SK-N-SH (cell line): ENCODE measurements at regions not wholly inside any gene's neighbourhood (a gene's known extent, or its start where the extent isn't known, plus 50 kb on each side); places are given as distances from the start of the nearest gene placed in this dataset.
"Not testable (repeated sequence)": the region's sequence is repeated elsewhere in the genome, so short reads cannot be mapped to it uniquely, and the experiment has no call there.

Source experiments
- CTCF ChIA-PET: fragments of 300-600, 350-600 bp; formaldehyde crosslinking; extraction: SDS; loops from one replicate; lab custom pipeline; 2021; lab: Yijun Ruan, JAX
- POLR2A ChIA-PET: fragments of 350-600 bp; sonication (Branson Sonifier 250); formaldehyde crosslinking; extraction: SDS; loops from one replicate; lab custom pipeline; 2020; ENCODE audit warnings: antibody characterized with exemption, inconsistent platforms; lab: Yijun Ruan, JAX
- DNase-seq: peaks from one replicate; pipeline ENCODE4 v3.0.0; 2012
- H2AFZ ChIP-seq: fragments of 200-600 bp; sonication (generic); 2 replicates; pipeline ENCODE4 v1.8.1; 2016; ENCODE audit warnings: antibody characterized with exemption, mild to moderate bottlenecking, low read depth
- H3F3A ChIP-seq: fragments of 200-600 bp; sonication (generic); replicated peaks from 2 replicates; pipeline ENCODE3; 2016; ENCODE audit warnings: antibody characterized with exemption, mild to moderate bottlenecking; ENCODE audit not compliant: insufficient read depth
- H3K27ac ChIP-seq, 2 experiments: fragments of 200-500 bp in 1 of 2; fragments of 200-600 bp in 1 of 2; sonication (Bioruptor generic) in 1 of 2; sonication (generic), shearing (Covaris generic) in 1 of 2; 2 replicates each; pipeline versions ENCODE4 v1.5.1 to v1.6.1; 2014 to 2016; ENCODE audit warnings: low read depth in 2 of 2, inconsistent platforms in 1 of 2, low read length in 1 of 2, mild to moderate bottlenecking in 1 of 2, mixed read lengths in 1 of 2
- H3K27me3 ChIP-seq: fragments of 200-600 bp; sonication (generic), shearing (Covaris generic); 2 replicates; pipeline ENCODE4 v1.6.1; 2016; ENCODE audit warnings: mixed run types; ENCODE audit not compliant: insufficient read depth
- H3K36me3 ChIP-seq, 2 experiments: fragments of 200-500 bp in 1 of 2; fragments of 200-600 bp in 1 of 2; sonication (Bioruptor generic) in 1 of 2; sonication (generic) in 1 of 2; replicated peaks in 1 of 2; 2 replicates each; pipeline versions ENCODE3 to v1.5.1; 2014 to 2016; ENCODE audit warnings: low read length in 1 of 2, mild to moderate bottlenecking in 1 of 2; ENCODE audit not compliant: insufficient read depth in 2 of 2, control insufficient read depth in 1 of 2
- H3K4me1 ChIP-seq, 2 experiments: fragments of 200-500 bp in 1 of 2; fragments of 200-600 bp in 1 of 2; sonication (Bioruptor generic) in 1 of 2; sonication (generic), shearing (Covaris generic) in 1 of 2; 2 replicates each; pipeline versions ENCODE4 v1.5.1 to v1.6.1; 2014 to 2016; ENCODE audit warnings: low read depth in 1 of 2, low read length in 1 of 2, mixed run types in 1 of 2; ENCODE audit not compliant: insufficient read depth in 2 of 2, control insufficient read depth in 1 of 2
- H3K4me2 ChIP-seq: fragments of 200-600 bp; sonication (generic), shearing (Covaris generic); 2 replicates; pipeline ENCODE4 v1.6.1; 2017; ENCODE audit warnings: mixed run types
- H3K4me3 ChIP-seq, 2 experiments: fragments of 200-500 bp in 1 of 2; fragments of 200-600 bp in 1 of 2; sonication (Bioruptor generic) in 1 of 2; sonication (generic), shearing (Covaris generic) in 1 of 2; 2 replicates each; pipeline versions ENCODE4 v1.5.1 to v1.8.1; 2014 to 2016; ENCODE audit warnings: low read depth in 2 of 2, inconsistent platforms in 1 of 2, low read length in 1 of 2, mild to moderate bottlenecking in 1 of 2, mixed read lengths in 1 of 2, moderate library complexity in 1 of 2
- H3K79me2 ChIP-seq: fragments of 200-600 bp; sonication (generic); 2 replicates; pipeline ENCODE4 v1.8.1; 2017; ENCODE audit warnings: mild to moderate bottlenecking; ENCODE audit not compliant: insufficient read depth
- H3K9ac ChIP-seq: fragments of 200-600 bp; sonication (generic); 2 replicates; pipeline ENCODE4 v1.6.1; 2017; ENCODE audit warnings: mixed run types
- H3K9me2 ChIP-seq: fragments of 200-600 bp; sonication (generic); 2 replicates; pipeline ENCODE4 v1.6.1; 2017; ENCODE audit warnings: mixed run types
- H3K9me3 ChIP-seq: fragments of 200-600 bp; sonication (generic); 2 replicates; pipeline ENCODE4 v1.6.1; 2017; ENCODE audit warnings: mixed run types, mild to moderate bottlenecking, moderate library complexity
- H4K20me1 ChIP-seq: fragments of 200-600 bp; sonication (generic); 2 replicates; pipeline ENCODE4 v1.6.1; 2017; ENCODE audit warnings: mild to moderate bottlenecking, mixed run types; ENCODE audit not compliant: insufficient read depth
- WGBS: methylation state at CpG from one replicate; pipeline ENCODE4 v1.1.6; 2017; ENCODE audit warnings: low lambda C conversion rate; 5-methylcytosine and 5-hydroxymethylcytosine counted together

GRCh38 chr5:34179453-34180190 is 136.6 kb upstream of the C1QTNF3 start:
- DNase-seq, H3K27ac ChIP-seq, CTCF ChIA-PET, H3K4me2 ChIP-seq, H3K36me3 ChIP-seq, H3F3A ChIP-seq, H3K4me1 ChIP-seq, H3K9me3 ChIP-seq, H3K4me3 ChIP-seq, H3K9me2 ChIP-seq, H2AFZ ChIP-seq, H4K20me1 ChIP-seq, H3K27me3 ChIP-seq, H3K79me2 ChIP-seq, POLR2A ChIA-PET, H3K9ac ChIP-seq: not testable (repeated sequence)
- whole genome bisulfite sequencing = 86% methylated on average over 10 of the region's 10 CpGs

- H3K9me3 ChIP-seq, H3K9me2 ChIP-seq, POLR2A ChIA-PET, CTCF ChIA-PET, H3K4me3 ChIP-seq, H3F3A ChIP-seq, H4K20me1 ChIP-seq, H3K36me3 ChIP-seq, H3K27ac ChIP-seq, H2AFZ ChIP-seq, H3K79me2 ChIP-seq, H3K4me1 ChIP-seq, H3K27me3 ChIP-seq, H3K9ac ChIP-seq, H3K4me2 ChIP-seq, DNase-seq: not testable (repeated sequence)
- 86% methylated on average over 10 of the region's 10 CpGs for WGBS
These were observed 137.2 kb upstream of the C1QTNF3 start for GRCh38 chr5:34180225-34180624.

GRCh38 chr5:34180940-34181614 is 138.1 kb upstream of the C1QTNF3 start:
- CTCF ChIA-PET, DNase-seq: not testable (repeated sequence)
- 90% methylated on average over 11 of the region's 14 CpGs for WGBS

GRCh38 chr5:34185005-34185404 is 142.0 kb upstream of the C1QTNF3 start:
- 86% methylated on average over 6 of the region's 6 CpGs for WGBS
- POLR2A ChIA-PET = not testable (repeated sequence)

More at GRCh38 chr5:34180940-34181614, 138.1 kb upstream of the C1QTNF3 start:
- H3K36me3 ChIP-seq, H3K4me3 ChIP-seq, H3K79me2 ChIP-seq, H3F3A ChIP-seq, H3K27ac ChIP-seq, H3K9me3 ChIP-seq, H3K9me2 ChIP-seq, H3K27me3 ChIP-seq, H3K4me1 ChIP-seq, H3K9ac ChIP-seq, H4K20me1 ChIP-seq, H3K4me2 ChIP-seq, POLR2A ChIA-PET, H2AFZ ChIP-seq: not testable (repeated sequence)

GRCh38 chr5:34185572-34185971 is 142.6 kb upstream of the C1QTNF3 start:
- H2AFZ ChIP-seq, H3K4me1 ChIP-seq, DNase-seq, H3F3A ChIP-seq, H3K9me2 ChIP-seq, H3K36me3 ChIP-seq, POLR2A ChIA-PET, H3K9ac ChIP-seq, CTCF ChIA-PET, H3K79me2 ChIP-seq, H3K27me3 ChIP-seq, H3K9me3 ChIP-seq, H4K20me1 ChIP-seq, H3K4me2 ChIP-seq, H3K4me3 ChIP-seq, H3K27ac ChIP-seq: not testable (repeated sequence)
- WGBS = 89% methylated on average over 2 of the region's 2 CpGs

More at GRCh38 chr5:34185005-34185404, 142.0 kb upstream of the C1QTNF3 start:
- H3K4me2 ChIP-seq, DNase-seq, H3K36me3 ChIP-seq, H2AFZ ChIP-seq, H3K79me2 ChIP-seq, H3K4me3 ChIP-seq, H3K4me1 ChIP-seq, H3K27me3 ChIP-seq, CTCF ChIA-PET, H3F3A ChIP-seq, H3K9ac ChIP-seq, H4K20me1 ChIP-seq, H3K9me2 ChIP-seq, H3K27ac ChIP-seq, H3K9me3 ChIP-seq: not testable (repeated sequence)

GRCh38 chr5:34186108-34186507 is 143.1 kb upstream of the C1QTNF3 start:
- 89% methylated on average over 2 of the region's 2 CpGs for WGBS
- H3K27me3 ChIP-seq, H3K36me3 ChIP-seq, H3F3A ChIP-seq, H2AFZ ChIP-seq, CTCF ChIA-PET, H3K4me2 ChIP-seq, H3K9ac ChIP-seq, H3K4me1 ChIP-seq, H3K9me3 ChIP-seq, POLR2A ChIA-PET, H3K4me3 ChIP-seq, H4K20me1 ChIP-seq, H3K79me2 ChIP-seq, H3K27ac ChIP-seq, DNase-seq, H3K9me2 ChIP-seq: not testable (repeated sequence)
